ENCODE measurements at regions not wholly inside any gene's neighbourhood (a gene's known extent, or its start where the extent isn't known, plus 50 kb on each side); places are given as distances from the start of the nearest gene placed in this dataset.

GRCh38 chr12:46465307-46465706, 92.7 kb upstream of the SLC38A2 start:
- H4K20me1 ChIP-seq (replicated peaks in 1 of 2; ENCODE audit: control insufficient read depth in 1 of 2, insufficient read depth in 2 of 2, low read length in 2 of 2) = no peaks in the 10 kb centered on the region
- H2BK120ac ChIP-seq (replicated peaks; ENCODE audit: low read depth, low read length) = no peak overlapping the region
- H2BK5ac ChIP-seq (ENCODE audit: low read depth, low read length) = no peak overlapping the region
- H3K4me3 ChIP-seq (ENCODE audit: extremely low read depth in 1 of 4, insufficient read depth in 2 of 4, low read depth in 3 of 4, low read length in 4 of 4) = no peak overlapping the region
- H4K91ac ChIP-seq (replicated peaks; ENCODE audit: insufficient read length, low read length) = no peak overlapping the region
- no peak overlapping the region for H4K8ac ChIP-seq (ENCODE audit: extremely low read depth, insufficient read depth, low read length)
- peaks cover 0 to 4% (median 0%) of the 10 kb centered on the region in 4 experiments; a peak in 1 of 8 replicates for H3K36me3 ChIP-seq (ENCODE audit: control insufficient read depth in 2 of 4, insufficient read depth in 4 of 4, low read length in 3 of 4)
- no peak overlapping the region for H3K18ac ChIP-seq (ENCODE audit: extremely low read depth, low read length)
- no peak overlapping the region for H2BK15ac ChIP-seq (ENCODE audit: low read length)
- H2AK5ac ChIP-seq (ENCODE audit: low read depth, low read length) = no peak overlapping the region
- CTCF ChIA-PET (ENCODE audit: partially characterized antibody) = no interaction called here
- H3K4ac ChIP-seq (replicated peaks; ENCODE audit: insufficient read length, low read depth, low read length) = no peak overlapping the region
- POLR2A ChIA-PET (ENCODE audit: partially characterized antibody) = no interaction called here
- no peaks in the 10 kb centered on the region for H3K27me3 ChIP-seq (replicated peaks in 1 of 4; ENCODE audit: control insufficient read depth in 3 of 4, extremely low read depth in 1 of 4, insufficient read depth in 3 of 4, low read length in 3 of 4)
- H4K5ac ChIP-seq (ENCODE audit: insufficient read length, low read depth, low read length) = no peak overlapping the region
- H2BK20ac ChIP-seq (ENCODE audit: low read length) = no peak overlapping the region
- H3K56ac ChIP-seq (replicated peaks; ENCODE audit: insufficient read length, low read depth, low read length) = no peak overlapping the region
- no peak overlapping the region for H3K27ac ChIP-seq (ENCODE audit: low read depth, low read length)
- peaks cover 0 to 3% (median 0%) of the 10 kb centered on the region in 4 experiments; a peak in 4 of 7 replicates for H3K4me1 ChIP-seq (replicated peaks in 1 of 4; ENCODE audit: control insufficient read depth in 3 of 4, insufficient read depth in 4 of 4, low read length in 3 of 4)
- no peak overlapping the region for H2BK12ac ChIP-seq (ENCODE audit: low read depth, low read length)
- no peak overlapping the region for H2AFZ ChIP-seq (ENCODE audit: low read length)
- DNase-seq (ENCODE audit: low read depth in 1 of 2, low spot score in 2 of 2) (no peak), FAIRE-seq (no peak)
- H3K14ac ChIP-seq (ENCODE audit: insufficient read length) = no peak overlapping the region
- no peak overlapping the region for H3K23ac ChIP-seq (ENCODE audit: insufficient read length)
- no peaks in the 10 kb centered on the region for H3K79me2 ChIP-seq (ENCODE audit: control insufficient read depth in 1 of 2, insufficient read depth in 2 of 2, low read length in 2 of 2)
- no peaks in the 10 kb centered on the region for H3K79me1 ChIP-seq (ENCODE audit: low read depth, low read length)
- no peaks in the 10 kb centered on the region for H3K23me2 ChIP-seq (ENCODE audit: low read depth, low read length)
- no peak overlapping the region for H3K4me2 ChIP-seq (ENCODE audit: insufficient read depth in 1 of 2, low read depth in 2 of 2, low read length in 2 of 2)
- no peak overlapping the region for H3K9ac ChIP-seq (replicated peaks in 1 of 4; ENCODE audit: extremely low read depth in 1 of 4, low read depth in 3 of 4, low read length in 3 of 4)
- H3K9me3 ChIP-seq (ENCODE audit: insufficient read depth in 2 of 2, low read depth in 1 of 2, low read length in 1 of 2) = peaks cover 4 to 11% of the 10 kb centered on the region in 2 experiments; a peak in 1 of 4 replicates
- no peak for TF ChIP-seq RNF2 (IDR thresholded peaks at IDR 0.05; ENCODE audit: borderline replicate concordance, low read depth, low read length, missing control alignments, poor library complexity, severe bottlenecking)
- no peak for TF ChIP-seq ATF3 (IDR thresholded peaks at IDR 0.05; ENCODE audit: insufficient read depth, low read depth, low read length)
- no peak for TF ChIP-seq ATF2 (IDR thresholded peaks at IDR 0.05; ENCODE audit: low read length)
- no peak for TF ChIP-seq SRF (IDR thresholded peaks at IDR 0.05; ENCODE audit: low read depth, low read length)
- no peak for TF ChIP-seq CREB1 (IDR thresholded peaks at IDR 0.05)
- TF ChIP-seq JUN (IDR thresholded peaks at IDR 0.05; ENCODE audit: low read depth, low read length) = no peak
- no peak for TF ChIP-seq SIX5 (IDR thresholded peaks at IDR 0.05; ENCODE audit: low read depth, low read length)
- TF ChIP-seq RXRA (IDR thresholded peaks at IDR 0.05; ENCODE audit: insufficient read depth, low read depth, low read length) = no peak
- TF ChIP-seq GTF2F1 (IDR thresholded peaks at IDR 0.05; ENCODE audit: borderline replicate concordance, low read depth, low read length) = no peak
- no peak for TF ChIP-seq RFX5 (IDR thresholded peaks at IDR 0.05; ENCODE audit: borderline replicate concordance, low read depth, low read length)
- TF ChIP-seq BCL11A (IDR thresholded peaks at IDR 0.05; ENCODE audit: low read depth in 2 of 2, low read length in 2 of 2) = no peak
- TF ChIP-seq EGR1 (IDR thresholded peaks at IDR 0.05; ENCODE audit: borderline replicate concordance, low read depth, low read length) = no peak
- no peak for TF ChIP-seq MAFK (IDR thresholded peaks at IDR 0.05; ENCODE audit: low read depth, low read length)
